ENCODE measurements at regions not wholly inside any gene's neighbourhood (a gene's known extent, or its start where the extent isn't known, plus 50 kb on each side); places are given as distances from the start of the nearest gene placed in this dataset.

DNA sequence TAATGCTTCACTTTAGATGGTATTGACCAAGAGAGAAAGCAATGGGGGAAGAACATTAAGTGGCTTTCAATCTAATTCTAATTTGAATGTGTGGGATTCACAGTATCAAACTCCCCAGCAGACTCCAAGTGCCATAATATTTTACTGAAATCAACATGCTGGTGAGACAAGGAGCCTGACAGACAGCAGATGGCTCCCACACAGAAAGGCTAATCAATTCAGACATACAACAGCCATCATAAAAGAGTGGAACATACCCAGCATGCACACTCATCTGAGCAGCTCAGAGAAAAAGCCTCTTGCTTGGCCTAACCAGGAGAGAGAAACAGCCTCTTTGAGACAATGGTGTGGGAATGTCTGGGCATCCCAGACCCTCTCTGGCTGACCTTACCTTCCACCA, 186.5 kb upstream of the SKOR2 start:
- H3K4me2 ChIP-seq (ENCODE audit: insufficient read depth, low read length) = no peak overlapping the region
- no peaks in the 10 kb centered on the region for H3K9me3 ChIP-seq (ENCODE audit: insufficient read depth, low read length, severe bottlenecking)
- no peak overlapping the region for H2AFZ ChIP-seq (ENCODE audit: low read depth, low read length)
- no peak for DNase-seq
- TF ChIP-seq EZH2 (IDR thresholded peaks at IDR 0.05; ENCODE audit: borderline replicate concordance, low read depth, low read length, severe bottlenecking) (no peak), CTCF (IDR thresholded peaks at IDR 0.05; ENCODE audit: borderline replicate concordance, extremely low read depth, low read length, poor library complexity, severe bottlenecking) (no peak)
- H3K9ac ChIP-seq (ENCODE audit: low read depth, low read length) = no peak overlapping the region
- H3K4me3 ChIP-seq (ENCODE audit: low read depth in 1 of 2, low read length in 2 of 2) = no peak overlapping the region
- no peak overlapping the region for H3K27ac ChIP-seq (ENCODE audit: low read length)
- no peaks in the 10 kb centered on the region for H3K79me2 ChIP-seq (ENCODE audit: insufficient read depth, low read length)
- no peak for ATAC-seq (ENCODE audit: insufficient read depth, low read depth)
- H3K36me3 ChIP-seq (ENCODE audit: insufficient read depth, low read length) = no peaks in the 10 kb centered on the region
- H4K20me1 ChIP-seq (ENCODE audit: insufficient read depth, low read length) = no peaks in the 10 kb centered on the region
- H3K27me3 ChIP-seq (ENCODE audit: insufficient read depth, low read length, poor library complexity) = peaks cover 39% of the 10 kb centered on the region
- H3K4me1 ChIP-seq (ENCODE audit: insufficient read depth, low read length) = no peaks in the 10 kb centered on the region

- H3K27ac ChIP-seq (ENCODE audit: low read length) = no peak overlapping the region
- H2AFZ ChIP-seq (ENCODE audit: low read depth, low read length) = no peak overlapping the region
- no peak for TF ChIP-seq CTCF (IDR thresholded peaks at IDR 0.05; ENCODE audit: borderline replicate concordance, extremely low read depth, low read length, poor library complexity, severe bottlenecking)
- TF ChIP-seq EZH2 (IDR thresholded peaks at IDR 0.05; ENCODE audit: borderline replicate concordance, low read depth, low read length, severe bottlenecking) = no peak
- peaks cover 39% of the 10 kb centered on the region for H3K27me3 ChIP-seq (ENCODE audit: insufficient read depth, low read length, poor library complexity)
- no peak overlapping the region for H3K9ac ChIP-seq (ENCODE audit: low read depth, low read length)
- H3K9me3 ChIP-seq (ENCODE audit: insufficient read depth, low read length, severe bottlenecking) = no peaks in the 10 kb centered on the region
- H3K4me1 ChIP-seq (ENCODE audit: insufficient read depth, low read length) = no peaks in the 10 kb centered on the region
- DNase-seq = no peak
- no peak for ATAC-seq (ENCODE audit: insufficient read depth, low read depth)
- no peaks in the 10 kb centered on the region for H4K20me1 ChIP-seq (ENCODE audit: insufficient read depth, low read length)
- no peaks in the 10 kb centered on the region for H3K36me3 ChIP-seq (ENCODE audit: insufficient read depth, low read length)
- no peak overlapping the region for H3K4me2 ChIP-seq (ENCODE audit: insufficient read depth, low read length)
- no peaks in the 10 kb centered on the region for H3K79me2 ChIP-seq (ENCODE audit: insufficient read depth, low read length)
- H3K4me3 ChIP-seq (ENCODE audit: low read depth in 1 of 2, low read length in 2 of 2) = no peak overlapping the region
These were observed 185.4 kb upstream of the SKOR2 start for GRCh38 chr18:47436871-47437270.

GRCh38 chr18:47434214-47434746, 182.8 kb upstream of the SKOR2 start:
- peaks cover 21% of the 10 kb centered on the region for H3K27me3 ChIP-seq (ENCODE audit: insufficient read depth, low read length, poor library complexity)
- no peak for DNase-seq
- no peak for ATAC-seq (ENCODE audit: insufficient read depth, low read depth)

More at GRCh38 chr18:47434214-47434746, 182.8 kb upstream of the SKOR2 start:
- no peaks in the 10 kb centered on the region for H4K20me1 ChIP-seq (ENCODE audit: insufficient read depth, low read length)
- no peak for TF ChIP-seq CTCF (IDR thresholded peaks at IDR 0.05; ENCODE audit: borderline replicate concordance, extremely low read depth, low read length, poor library complexity, severe bottlenecking)
- no peak for TF ChIP-seq EZH2 (IDR thresholded peaks at IDR 0.05; ENCODE audit: borderline replicate concordance, low read depth, low read length, severe bottlenecking)
- H3K4me2 ChIP-seq (ENCODE audit: insufficient read depth, low read length) = no peak overlapping the region
- H3K4me1 ChIP-seq (ENCODE audit: insufficient read depth, low read length) = no peaks in the 10 kb centered on the region
- no peak overlapping the region for H3K27ac ChIP-seq (ENCODE audit: low read length)
- no peak overlapping the region for H3K4me3 ChIP-seq (ENCODE audit: low read depth in 1 of 2, low read length in 2 of 2)
- H2AFZ ChIP-seq (ENCODE audit: low read depth, low read length) = no peak overlapping the region
- H3K79me2 ChIP-seq (ENCODE audit: insufficient read depth, low read length) = no peaks in the 10 kb centered on the region
- no peaks in the 10 kb centered on the region for H3K9me3 ChIP-seq (ENCODE audit: insufficient read depth, low read length, severe bottlenecking)
- no peaks in the 10 kb centered on the region for H3K36me3 ChIP-seq (ENCODE audit: insufficient read depth, low read length)
- no peak overlapping the region for H3K9ac ChIP-seq (ENCODE audit: low read depth, low read length)

All from DND-41 (cell line).